Hepatocyte (in vitro differentiated cells): ENCODE measurements at regions not wholly inside any gene's neighbourhood (a gene's known extent, or its start where the extent isn't known, plus 50 kb on each side); places are given as distances from the start of the nearest gene placed in this dataset.

Source experiments
- EZH2 ChIP-seq: fragments of 200-600 bp; sonication (generic); IDR thresholded peaks from 2 replicates; pipeline ENCODE4 v1.6.1; 2016; ENCODE audit warnings: antibody characterized with exemption, mild to moderate bottlenecking, borderline replicate concordance
- TF ChIP-seq, protein P1 (sequence below): fragments of 200-600 bp; sonication (generic); IDR thresholded peaks from 2 replicates; pipeline ENCODE4 v1.5.1; 2016; ENCODE audit warnings: antibody characterized with exemption, mild to moderate bottlenecking; ENCODE audit not compliant: poor library complexity

DNA sequence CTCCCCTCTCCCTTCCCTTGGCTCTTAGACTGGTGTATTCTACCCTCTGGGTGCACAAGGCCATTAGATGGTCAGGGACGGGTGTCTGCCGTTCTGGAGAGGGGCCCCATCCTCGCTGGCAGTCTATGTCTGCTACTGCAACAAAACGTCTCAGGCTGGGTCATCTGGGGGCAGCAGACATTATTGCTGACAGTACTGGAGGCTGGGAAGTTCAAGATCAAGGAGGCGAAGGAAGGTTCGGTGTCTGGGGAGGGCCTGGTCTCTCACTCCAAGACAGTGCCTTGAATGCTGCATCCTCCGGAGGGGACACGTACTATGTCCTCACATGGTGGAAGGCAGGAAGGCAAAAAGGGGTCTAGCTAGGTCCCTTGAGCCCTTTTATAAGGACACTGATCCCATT, 93.4 kb upstream of the COL5A1 start:
- TF ChIP-seq EZH2 = no peak
- TF ChIP-seq, protein P1, sequence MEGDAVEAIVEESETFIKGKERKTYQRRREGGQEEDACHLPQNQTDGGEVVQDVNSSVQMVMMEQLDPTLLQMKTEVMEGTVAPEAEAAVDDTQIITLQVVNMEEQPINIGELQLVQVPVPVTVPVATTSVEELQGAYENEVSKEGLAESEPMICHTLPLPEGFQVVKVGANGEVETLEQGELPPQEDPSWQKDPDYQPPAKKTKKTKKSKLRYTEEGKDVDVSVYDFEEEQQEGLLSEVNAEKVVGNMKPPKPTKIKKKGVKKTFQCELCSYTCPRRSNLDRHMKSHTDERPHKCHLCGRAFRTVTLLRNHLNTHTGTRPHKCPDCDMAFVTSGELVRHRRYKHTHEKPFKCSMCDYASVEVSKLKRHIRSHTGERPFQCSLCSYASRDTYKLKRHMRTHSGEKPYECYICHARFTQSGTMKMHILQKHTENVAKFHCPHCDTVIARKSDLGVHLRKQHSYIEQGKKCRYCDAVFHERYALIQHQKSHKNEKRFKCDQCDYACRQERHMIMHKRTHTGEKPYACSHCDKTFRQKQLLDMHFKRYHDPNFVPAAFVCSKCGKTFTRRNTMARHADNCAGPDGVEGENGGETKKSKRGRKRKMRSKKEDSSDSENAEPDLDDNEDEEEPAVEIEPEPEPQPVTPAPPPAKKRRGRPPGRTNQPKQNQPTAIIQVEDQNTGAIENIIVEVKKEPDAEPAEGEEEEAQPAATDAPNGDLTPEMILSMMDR = no peak
